Lower lobe of right lung (tissue), 2 donors: ENCODE measurements at regions not wholly inside any gene's neighbourhood (a gene's known extent, or its start where the extent isn't known, plus 50 kb on each side); places are given as distances from the start of the nearest gene placed in this dataset.
"Not testable (repeated sequence)": the region's sequence is repeated elsewhere in the genome, so short reads cannot be mapped to it uniquely, and the experiment has no call there.

Experiments
- ATAC-seq, 2 donors: fragments of 200-7000 bp; cut with Tn5 transposase; one replicate each; pipeline ENCODE4 v1.9.1; 2020 to 2022; ENCODE audit warnings: mild to moderate bottlenecking in 2 of 2, moderate library complexity in 2 of 2
- DNase-seq: peaks from one replicate; pipeline ENCODE4 v3.0.0-alpha.2; 2020
- H3K27ac ChIP-seq: fragments of 200-600 bp; one replicate; pipeline ENCODE4 v1.8.0; 2022
- H3K27me3 ChIP-seq: fragments of 200-600 bp; one replicate; pipeline ENCODE4 v1.8.0; 2022; ENCODE audit warnings: low read depth
- H3K36me3 ChIP-seq: fragments of 200-600 bp; one replicate; pipeline ENCODE4 v1.8.0; 2022; ENCODE audit warnings: mild to moderate bottlenecking
- H3K4me1 ChIP-seq: fragments of 200-600 bp; one replicate; pipeline ENCODE4 v1.8.0; 2022
- H3K4me3 ChIP-seq: fragments of 200-600 bp; one replicate; pipeline ENCODE4 v1.8.0; 2022; ENCODE audit warnings: mild to moderate bottlenecking
- H3K9me3 ChIP-seq: fragments of 200-600 bp; one replicate; pipeline ENCODE4 v1.8.0; 2022
- intact Hi-C: fragments of 100-400 bp; cut with DNase I; formaldehyde crosslinking; loops from one replicate; pipeline ENCODE4 v1.11.0; 2022
- TF ChIP-seq, protein P1 (sequence below): fragments of 200-600 bp; IDR thresholded peaks from one replicate; pipeline ENCODE4 v1.8.0; 2022; ENCODE audit warnings: antibody characterized with exemption, mild to moderate bottlenecking
- donor health status: DM: no; HTN: yes; CAD: no; lungs with severe emphysema.

DNA sequence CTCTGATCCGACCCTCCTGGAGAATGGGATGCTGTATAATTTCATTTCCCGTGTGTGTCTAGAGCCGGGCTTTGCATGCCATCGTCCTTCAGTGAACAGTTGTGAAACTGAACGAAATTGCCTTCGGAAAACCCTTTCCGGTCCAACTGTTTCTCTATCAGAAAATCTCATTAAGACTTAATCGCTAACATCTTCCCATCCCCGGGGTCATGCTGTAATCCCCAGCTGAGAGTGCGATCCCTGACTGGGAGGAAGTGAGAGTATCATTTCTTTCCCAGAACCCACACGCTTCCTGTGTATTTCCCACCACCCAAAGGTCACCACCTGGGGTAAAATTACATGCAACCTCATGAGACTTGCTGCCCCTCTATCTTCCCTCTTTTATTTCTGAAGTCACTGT is 75.6 kb upstream of the RBFOX1 start:
- DNase-seq: no peak
- intact Hi-C loops: no loop called here
- Histone ChIP-seq H3K27me3 (no peaks in the 10 kb centered on the region), H3K9me3 (no peaks in the 10 kb centered on the region), H3K27ac (no peak overlapping the region), H3K4me1 (no peaks in the 10 kb centered on the region), H3K36me3 (no peaks in the 10 kb centered on the region), H3K4me3 (no peak overlapping the region)
- TF ChIP-seq, protein P1, sequence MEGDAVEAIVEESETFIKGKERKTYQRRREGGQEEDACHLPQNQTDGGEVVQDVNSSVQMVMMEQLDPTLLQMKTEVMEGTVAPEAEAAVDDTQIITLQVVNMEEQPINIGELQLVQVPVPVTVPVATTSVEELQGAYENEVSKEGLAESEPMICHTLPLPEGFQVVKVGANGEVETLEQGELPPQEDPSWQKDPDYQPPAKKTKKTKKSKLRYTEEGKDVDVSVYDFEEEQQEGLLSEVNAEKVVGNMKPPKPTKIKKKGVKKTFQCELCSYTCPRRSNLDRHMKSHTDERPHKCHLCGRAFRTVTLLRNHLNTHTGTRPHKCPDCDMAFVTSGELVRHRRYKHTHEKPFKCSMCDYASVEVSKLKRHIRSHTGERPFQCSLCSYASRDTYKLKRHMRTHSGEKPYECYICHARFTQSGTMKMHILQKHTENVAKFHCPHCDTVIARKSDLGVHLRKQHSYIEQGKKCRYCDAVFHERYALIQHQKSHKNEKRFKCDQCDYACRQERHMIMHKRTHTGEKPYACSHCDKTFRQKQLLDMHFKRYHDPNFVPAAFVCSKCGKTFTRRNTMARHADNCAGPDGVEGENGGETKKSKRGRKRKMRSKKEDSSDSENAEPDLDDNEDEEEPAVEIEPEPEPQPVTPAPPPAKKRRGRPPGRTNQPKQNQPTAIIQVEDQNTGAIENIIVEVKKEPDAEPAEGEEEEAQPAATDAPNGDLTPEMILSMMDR: no peak
- no peak for ATAC-seq

DNA sequence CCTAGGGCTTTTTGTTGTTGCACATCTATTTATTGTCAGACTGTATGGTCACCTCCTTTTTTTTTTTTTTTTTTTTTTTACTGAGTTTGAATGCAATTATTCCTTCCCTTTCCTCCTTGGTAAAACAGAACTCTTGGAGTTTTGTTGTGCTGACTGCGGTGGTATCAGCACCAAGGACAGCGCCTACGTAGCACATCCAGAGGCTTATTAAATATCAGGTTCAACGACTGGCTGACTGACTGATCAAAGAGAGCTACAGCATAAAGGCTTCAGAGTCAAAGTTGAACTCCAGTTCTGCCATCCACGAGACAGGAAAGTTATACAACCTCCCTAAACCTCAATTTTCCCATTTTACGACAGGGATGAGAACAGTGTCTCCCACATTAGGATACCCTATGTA is 86.1 kb upstream of the RBFOX1 start:
- no peaks in the 10 kb centered on the region for H3K27me3 ChIP-seq
- intact Hi-C loops: no loop called here
- H3K9me3 ChIP-seq: no peaks in the 10 kb centered on the region
- TF ChIP-seq, protein P1: no peak
- no peaks in the 10 kb centered on the region for H3K4me1 ChIP-seq
- no peaks in the 10 kb centered on the region for H3K36me3 ChIP-seq
- H3K4me3 ChIP-seq: no peak overlapping the region
- DNase-seq (no peak), ATAC-seq (no peak)
- no peak overlapping the region for H3K27ac ChIP-seq

DNA sequence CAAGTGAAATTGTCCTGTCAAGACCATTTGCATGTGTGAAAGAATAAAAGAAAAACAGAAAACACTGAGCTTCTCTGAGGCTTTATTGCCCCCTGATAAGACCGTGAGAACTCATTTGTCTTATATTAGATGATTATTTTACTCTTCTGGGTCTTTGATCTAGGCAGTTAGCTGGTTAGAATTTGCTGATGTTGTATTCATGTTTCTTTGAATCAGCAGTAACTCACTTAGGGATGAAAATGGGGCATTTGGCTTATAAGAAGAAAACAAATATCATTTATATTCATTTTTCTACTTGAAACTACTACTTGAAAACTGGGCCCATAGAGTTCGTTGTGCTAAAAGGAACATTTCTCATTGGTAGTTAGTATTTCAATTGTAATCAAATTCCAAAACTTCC is 93.1 kb upstream of the RBFOX1 start:
- Histone ChIP-seq H3K27me3 (no peaks in the 10 kb centered on the region), H3K27ac (no peak overlapping the region), H3K9me3 (no peaks in the 10 kb centered on the region), H3K4me1 (no peaks in the 10 kb centered on the region), H3K36me3 (no peaks in the 10 kb centered on the region), H3K4me3 (no peak overlapping the region)
- DNase-seq (no peak), ATAC-seq (no peak)
- intact Hi-C loops: no loop called here
- TF ChIP-seq, protein P1: no peak

DNA sequence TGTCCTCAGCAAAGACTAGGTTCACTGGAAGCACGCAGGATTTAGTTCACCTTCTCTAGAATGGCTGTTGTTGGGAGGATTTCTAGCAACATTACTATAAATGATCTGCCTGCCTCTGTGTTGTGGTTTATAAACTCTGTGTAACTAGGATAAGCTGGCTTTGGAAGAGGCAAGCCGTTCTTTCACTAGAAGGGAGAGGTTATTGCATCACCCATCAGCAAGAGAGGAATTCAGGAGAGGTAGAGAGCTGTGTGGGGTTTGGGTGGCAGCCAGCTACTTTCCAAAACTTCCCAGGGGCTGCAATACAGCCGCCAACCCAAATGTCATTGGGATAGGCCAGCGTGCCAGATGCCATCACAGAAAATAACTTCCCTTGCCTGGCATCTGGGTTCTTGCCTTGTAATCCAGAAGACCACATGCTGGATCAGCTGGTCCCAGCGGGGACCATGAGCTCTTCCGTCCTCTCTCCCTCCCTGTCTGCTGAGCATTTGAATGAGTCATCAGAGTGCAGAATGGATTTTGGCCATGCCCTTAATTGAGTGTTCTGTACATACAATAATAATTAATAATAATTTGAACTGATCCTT is 95.7 kb upstream of the RBFOX1 start:
- TF ChIP-seq, protein P1: no peak
- DNase-seq (no peak), ATAC-seq (no peak)
- Histone ChIP-seq H3K4me3 (no peak overlapping the region), H3K4me1 (no peaks in the 10 kb centered on the region), H3K36me3 (no peaks in the 10 kb centered on the region), H3K27me3 (no peaks in the 10 kb centered on the region), H3K9me3 (no peaks in the 10 kb centered on the region), H3K27ac (no peak overlapping the region)
- intact Hi-C loops: no loop called here

DNA sequence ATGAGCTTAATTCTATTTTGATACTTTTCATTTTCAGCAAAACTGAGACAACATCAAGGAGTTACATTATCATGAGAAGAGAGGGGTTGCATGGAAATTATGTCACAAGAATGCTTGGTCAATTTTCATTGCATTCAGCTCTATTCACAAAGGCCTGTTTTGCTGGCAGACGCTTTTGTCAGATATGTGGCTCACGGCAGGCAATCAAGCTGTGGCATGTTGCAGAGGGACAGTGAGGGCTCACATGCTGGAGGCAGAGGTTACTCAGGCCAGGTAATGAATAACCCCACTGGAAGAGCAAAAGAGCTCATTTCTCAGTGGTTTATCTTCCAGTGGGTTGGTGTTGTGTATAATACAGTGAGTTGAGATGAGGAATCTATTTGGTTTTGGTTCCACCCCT is 98.7 kb upstream of the RBFOX1 start:
- H3K4me3 ChIP-seq: no peak overlapping the region
- no peak overlapping the region for H3K27ac ChIP-seq
- DNase-seq (no peak), ATAC-seq (no peak)
- H3K9me3 ChIP-seq: no peaks in the 10 kb centered on the region
- intact Hi-C loops: no loop called here
- no peaks in the 10 kb centered on the region for H3K4me1 ChIP-seq
- H3K36me3 ChIP-seq: no peaks in the 10 kb centered on the region
- no peaks in the 10 kb centered on the region for H3K27me3 ChIP-seq
- TF ChIP-seq, protein P1: no peak

DNA sequence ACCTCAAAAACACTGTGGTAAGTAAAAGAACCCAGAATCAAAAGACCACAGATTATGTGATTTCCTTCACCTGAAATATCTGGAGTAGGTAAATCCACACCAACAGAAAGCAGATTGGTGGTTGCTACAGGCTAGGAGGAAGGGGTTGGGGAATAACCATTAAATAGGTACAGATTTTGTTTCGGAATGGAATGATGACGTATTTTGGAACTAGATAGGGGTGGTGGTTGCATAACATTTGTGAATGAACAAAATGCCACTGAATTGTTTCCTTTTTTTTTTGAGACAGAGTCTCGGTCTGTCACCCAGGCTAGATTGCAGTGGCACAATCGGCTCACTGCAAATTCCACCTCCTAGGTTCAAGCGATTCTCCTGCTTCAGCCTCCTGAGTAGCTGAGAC is 100.9 kb upstream of the RBFOX1 start:
- H3K4me1 ChIP-seq: no peaks in the 10 kb centered on the region
- H3K4me3 ChIP-seq: no peak overlapping the region
- intact Hi-C loops: no loop called here
- no peak overlapping the region for H3K27ac ChIP-seq
- TF ChIP-seq, protein P1: no peak
- DNase-seq: no peak
- no peaks in the 10 kb centered on the region for H3K27me3 ChIP-seq
- H3K36me3 ChIP-seq: no peaks in the 10 kb centered on the region
- ATAC-seq: no peak
- H3K9me3 ChIP-seq: no peaks in the 10 kb centered on the region

DNA sequence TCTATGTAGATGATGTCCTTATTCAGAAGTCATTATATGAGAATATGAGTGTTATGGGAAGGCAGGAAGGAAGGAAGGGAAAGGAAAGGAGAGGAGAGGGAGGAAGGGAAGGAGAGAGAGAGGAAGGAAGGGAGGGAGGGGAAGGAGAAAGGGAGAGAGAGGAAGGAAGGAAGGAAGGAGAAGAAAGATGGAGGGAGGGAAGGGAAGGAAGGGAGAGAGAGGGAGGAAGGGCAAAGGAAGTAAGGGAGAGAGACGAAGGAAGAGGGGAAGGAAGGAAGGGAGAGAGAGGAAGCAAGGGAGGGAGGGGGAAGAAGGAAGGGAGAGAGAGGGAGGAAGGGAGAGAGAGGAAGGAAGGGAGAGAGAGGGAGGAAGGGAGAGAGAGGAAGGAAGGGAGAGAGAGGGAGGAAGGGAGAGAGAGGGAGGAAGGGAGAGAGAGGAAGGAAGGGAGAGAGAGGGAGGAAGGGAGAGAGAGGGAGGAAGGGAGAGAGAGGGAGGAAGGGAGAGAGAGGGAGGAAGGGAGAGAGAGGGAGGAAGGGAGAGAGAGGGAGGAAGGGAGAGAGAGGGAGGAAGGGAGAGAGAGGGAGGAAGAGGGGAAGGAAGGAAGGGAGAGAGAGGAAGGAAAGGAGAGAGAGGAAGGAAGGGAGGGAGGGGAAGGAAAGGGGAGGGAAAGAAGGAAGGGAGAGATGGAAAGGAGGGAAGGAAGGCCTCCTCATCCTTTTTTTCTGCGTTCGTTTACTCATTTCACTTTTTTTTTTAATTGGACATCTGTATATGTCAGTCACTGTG is 103.0 kb upstream of the RBFOX1 start:
- DNase-seq, H3K9me3 ChIP-seq, H3K27me3 ChIP-seq, ATAC-seq, intact Hi-C loops, H3K27ac ChIP-seq, H3K4me3 ChIP-seq, H3K36me3 ChIP-seq, H3K4me1 ChIP-seq: not testable (repeated sequence)
